Lung (tissue), 11 donors: ENCODE measurements at regions not wholly inside any gene's neighbourhood (a gene's known extent, or its start where the extent isn't known, plus 50 kb on each side); places are given as distances from the start of the nearest gene placed in this dataset.
"Not testable (repeated sequence)": the region's sequence is repeated elsewhere in the genome, so short reads cannot be mapped to it uniquely, and the experiment has no call there.

Experiments used
- ATAC-seq: fragments of 200-7000 bp; cut with Tn5 transposase; one replicate; pipeline ENCODE4 v1.9.1; 2020; ENCODE audit warnings: moderate number of reproducible peaks; ENCODE audit not compliant: insufficient read depth, low FRiP score
- DNase-seq, 3 donors: peaks; one replicate each; pipeline ENCODE4 v3.0.0-alpha.2; 2013 to 2017
- H3K27ac ChIP-seq, 2 donors: one replicate each; pipeline ENCODE4 v1.5.1; 2013; ENCODE audit warnings: mild to moderate bottlenecking in 2 of 2, moderate library complexity in 2 of 2, control low read depth in 1 of 2, inconsistent platforms in 1 of 2, low read depth in 1 of 2, low read length in 1 of 2
- H3K27me3 ChIP-seq, 3 donors: one replicate each; pipeline ENCODE4 v1.5.1; 2013; ENCODE audit warnings: low read length in 2 of 3; ENCODE audit not compliant: control insufficient read depth in 3 of 3, insufficient read depth in 3 of 3
- H3K36me3 ChIP-seq, 4 donors: one replicate each; pipeline ENCODE4 v1.5.1; 2013; ENCODE audit warnings: low read length in 4 of 4, mild to moderate bottlenecking in 1 of 4, moderate library complexity in 1 of 4; ENCODE audit not compliant: control insufficient read depth in 4 of 4, insufficient read depth in 4 of 4
- H3K4me1 ChIP-seq, 5 donors: one replicate each; pipeline ENCODE4 v1.5.1; 2013; ENCODE audit warnings: low read length in 5 of 5, mild to moderate bottlenecking in 2 of 5, moderate library complexity in 1 of 5; ENCODE audit not compliant: control insufficient read depth in 5 of 5, insufficient read depth in 5 of 5
- H3K4me3 ChIP-seq: one replicate; pipeline ENCODE4 v1.5.1; 2013; ENCODE audit warnings: mild to moderate bottlenecking, control low read depth, moderate library complexity
- H3K9ac ChIP-seq, 2 donors: one replicate each; pipeline ENCODE4 v1.5.1; 2013; ENCODE audit warnings: low read length in 2 of 2, control low read depth in 1 of 2; ENCODE audit not compliant: insufficient read depth in 1 of 2
- H3K9me3 ChIP-seq, 4 donors: one replicate each; pipeline ENCODE4 v1.5.1; 2013; ENCODE audit warnings: low read length in 3 of 4, mild to moderate bottlenecking in 1 of 4, moderate library complexity in 1 of 4; ENCODE audit not compliant: control insufficient read depth in 4 of 4, insufficient read depth in 3 of 4
- CTCF ChIP-seq: IDR thresholded peaks from 2 replicates; pipeline ENCODE4 v1.5.1; 2012; ENCODE audit warnings: mild to moderate bottlenecking; ENCODE audit errors: control extremely low read depth, extremely low read depth
- WGBS, 2 donors: extraction: QIAGEN DNeasy Blood & Tissue Kit; methylation state at CpG; one replicate each; pipeline ENCODE4 v1.1.7; 2013; 5-methylcytosine and 5-hydroxymethylcytosine counted together
- donor health status: control.
- donor health status: control.
- donor health status: Bipolar disorder and iron deficiency.
- donor health status: healthy.
- donor health status: DM: yes; HTN: yes; CAD: no.

- H3K36me3 ChIP-seq: no peaks in the 10 kb centered on the region
- no peaks in the 10 kb centered on the region for H3K27me3 ChIP-seq
- no peak for TF ChIP-seq CTCF
- H3K27ac ChIP-seq: peak overlapping the region in 1 of 2 donors; percentile 60
- H3K4me3 ChIP-seq: no peak overlapping the region
- no peaks in the 10 kb centered on the region for H3K9me3 ChIP-seq
- ATAC-seq (no peak), DNase-seq (peak in 2 of 3 donors; percentile 22 to 23)
- H3K9ac ChIP-seq: no peak overlapping the region
- H3K4me1 ChIP-seq: peaks cover 0 to 23% (median 8%) of the 10 kb centered on the region in 5 donors
These were observed 104.5 kb upstream of the UGP2 start for GRCh38 chr2:63737081-63737751.

DNA sequence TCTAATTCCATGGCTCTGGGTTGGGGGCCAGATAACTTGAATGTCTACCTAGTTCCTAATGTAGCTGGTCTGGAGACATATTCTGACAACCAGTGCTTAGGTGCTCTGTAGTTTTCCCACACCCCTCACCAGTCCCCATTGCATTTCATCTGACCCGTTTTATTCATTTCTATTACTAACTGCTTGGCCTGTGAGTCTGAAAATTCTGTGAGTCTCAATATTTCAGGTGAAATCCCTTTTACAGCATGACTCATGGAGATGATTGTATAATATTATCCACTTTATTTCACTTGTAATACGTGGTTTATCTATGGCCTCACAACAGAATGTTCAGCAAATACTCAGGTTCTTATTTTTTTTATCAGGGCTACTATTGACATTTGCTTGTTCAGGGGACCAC lies 103.7 kb upstream of the UGP2 start:
- no peak for TF ChIP-seq CTCF
- Histone ChIP-seq H3K36me3 (no peaks in the 10 kb centered on the region), H3K9me3 (no peaks in the 10 kb centered on the region), H3K27ac (peak overlapping the region in 1 of 2 donors; percentile 40), H3K27me3 (no peaks in the 10 kb centered on the region), H3K4me1 (peaks cover 0 to 23% (median 8%) of the 10 kb centered on the region in 5 donors), H3K4me3 (no peak overlapping the region), H3K9ac (no peak overlapping the region)
- no peak for DNase-seq
- ATAC-seq: no peak
- WGBS, 2 donors: 69 to 93% methylated on average over 2 of the region's 2 CpGs

DNA sequence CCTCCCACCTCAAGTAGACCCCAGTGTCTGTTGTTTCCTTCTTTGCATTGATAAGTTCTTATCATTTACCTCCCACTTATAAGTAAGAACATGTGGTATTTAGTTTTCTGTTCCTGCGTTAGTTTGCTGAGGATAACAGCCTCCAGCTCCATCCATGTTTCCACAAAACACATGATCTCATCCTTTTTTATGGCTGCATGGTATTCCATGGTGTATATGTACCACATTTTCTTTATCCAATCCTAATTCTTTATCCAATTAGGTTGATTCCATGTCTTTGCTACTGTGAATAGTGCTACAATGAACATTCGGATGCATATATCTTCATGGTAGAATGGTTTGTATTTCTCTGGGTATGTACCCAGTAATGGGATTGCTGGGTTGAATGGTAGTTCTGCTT lies 102.5 kb upstream of the UGP2 start:
- not testable (repeated sequence) for H3K36me3 ChIP-seq, ATAC-seq, H3K27ac ChIP-seq, H3K9me3 ChIP-seq, H3K4me3 ChIP-seq, DNase-seq, H3K27me3 ChIP-seq, H3K9ac ChIP-seq
- H3K4me1 ChIP-seq: peaks cover 0 to 23% (median 8%) of the 10 kb centered on the region in 5 donors
- WGBS, 2 donors: 97 to 98% methylated on average over 2 of the region's 2 CpGs

- H3K9ac ChIP-seq: no peak overlapping the region
- no peak overlapping the region for H3K4me3 ChIP-seq
- H3K27ac ChIP-seq: no peak overlapping the region
- no peak for TF ChIP-seq CTCF
- ATAC-seq (no peak), DNase-seq (no peak)
- H3K27me3 ChIP-seq: no peaks in the 10 kb centered on the region
- H3K9me3 ChIP-seq: no peaks in the 10 kb centered on the region
- no peaks in the 10 kb centered on the region for H3K36me3 ChIP-seq
- H3K4me1 ChIP-seq: peaks cover 0 to 23% (median 8%) of the 10 kb centered on the region in 5 donors
These were observed 101.7 kb upstream of the UGP2 start for GRCh38 chr2:63740020-63740419.
